GM12878 (cell line): ENCODE measurements at regions not wholly inside any gene's neighbourhood (a gene's known extent, or its start where the extent isn't known, plus 50 kb on each side); places are given as distances from the start of the nearest gene placed in this dataset.

Experiments
- ATAC-seq: fragments of 200-7000 bp; cut with Tn5 transposase; 3 replicates; pipeline ENCODE4 v1.9.1; 2020; ENCODE audit warnings: mild to moderate bottlenecking, moderate library complexity
- BruUV-seq: library from RNA; stranded (reverse); fragments of 400-500 nt; replicated peaks from 2 replicates; lab custom pipeline; 2021; lab: Mats Ljungman, UMichigan
- CTCF ChIA-PET: fragments of 300-600 bp; sonication (Branson Sonifier 250); formaldehyde crosslinking; extraction: SDS; loops from one replicate; lab custom pipeline; 2021; ENCODE audit warnings: inconsistent platforms; lab: Yijun Ruan, JAX
- POLR2A ChIA-PET: fragments of 350-600 bp; formaldehyde crosslinking; extraction: SDS; loops from one replicate; lab custom pipeline; 2021; ENCODE audit warnings: inconsistent platforms; lab: Charles Lee
- RAD21 ChIA-PET: fragments of 300-600 bp; sonication (Branson Sonifier 250); formaldehyde crosslinking; loops from one replicate; lab custom pipeline; 2023; ENCODE audit warnings: antibody characterized with exemption; ENCODE audit not compliant: unreplicated experiment; lab: Charles Lee
- SMC1A ChIA-PET: fragments of 300-600 bp; sonication (Branson Sonifier 250); formaldehyde crosslinking; loops from one replicate; lab custom pipeline; 2023; ENCODE audit not compliant: unreplicated experiment, uncharacterized antibody; lab: Charles Lee
- DNase-seq: peaks from one replicate; pipeline ENCODE4 v3.0.0-alpha.2; 2011; ENCODE audit warnings: low read depth, low spot score
- FAIRE-seq: peaks from 3 replicates; lab custom pipeline; 2011; peaks lifted over from hg19 to GRCh38; lab: Jason Lieb, UNC
- H2AFZ ChIP-seq: 2 replicates; pipeline ENCODE4 v1.6.0; 2011; ENCODE audit warnings: low read depth, low read length, control low read depth; ENCODE audit not compliant: control insufficient read depth
- H3K27ac ChIP-seq: 2 replicates; pipeline ENCODE4 v1.5.1; 2011; ENCODE audit warnings: control low read depth; ENCODE audit not compliant: control insufficient read depth, insufficient read depth
- H3K27me3 ChIP-seq, 2 experiments: replicated peaks in 1 of 2; 2 replicates each; pipeline versions ENCODE4 v1.6.0 to v1.6.1; 2011; ENCODE audit warnings: low read length in 1 of 2; ENCODE audit not compliant: control insufficient read depth in 2 of 2, insufficient read depth in 2 of 2
- H3K36me3 ChIP-seq, 2 experiments: 2 replicates each; pipeline ENCODE4 v1.5.1; 2011; ENCODE audit warnings: low read length in 1 of 2; ENCODE audit not compliant: control insufficient read depth in 2 of 2, insufficient read depth in 2 of 2
- H3K4me1 ChIP-seq: 2 replicates; pipeline ENCODE4 v1.6.1; 2011; ENCODE audit warnings: mild to moderate bottlenecking, low read length, moderate library complexity, mixed read lengths; ENCODE audit not compliant: control insufficient read depth, insufficient read depth
- H3K4me2 ChIP-seq: 2 replicates; pipeline ENCODE4 v1.6.0; 2011; ENCODE audit warnings: control low read depth; ENCODE audit not compliant: control insufficient read depth, insufficient read depth
- H3K4me3 ChIP-seq: fragments of 200-600 bp; sonication (generic); 2 replicates; pipeline ENCODE4 v1.5.1; 2016
- H3K79me2 ChIP-seq: 2 replicates; pipeline ENCODE4 v1.6.0; 2011; ENCODE audit warnings: low read length; ENCODE audit not compliant: control insufficient read depth, insufficient read depth
- H3K9ac ChIP-seq: 2 replicates; pipeline ENCODE4 v1.8.0; 2011; ENCODE audit warnings: low read length, control low read depth, mixed read lengths; ENCODE audit not compliant: control insufficient read depth, insufficient read depth
- H3K9me3 ChIP-seq: replicated peaks from 3 replicates; pipeline ENCODE4 v1.5.1; 2011; ENCODE audit warnings: mild to moderate bottlenecking, low read length; ENCODE audit not compliant: control insufficient read depth, insufficient read depth
- H4K20me1 ChIP-seq: 2 replicates; pipeline ENCODE4 v1.6.0; 2011; ENCODE audit not compliant: control insufficient read depth, insufficient read depth
- ATF2 ChIP-seq: IDR thresholded peaks from 2 replicates; pipeline ENCODE4 v1.6.1; 2012; ENCODE audit warnings: low read length, inconsistent platforms
- IRF4 ChIP-seq: IDR thresholded peaks from 2 replicates; pipeline ENCODE4 v1.6.1; 2011; ENCODE audit warnings: low read depth, low read length
- JUND ChIP-seq: IDR thresholded peaks from 2 replicates; pipeline ENCODE4 v1.6.1; 2012; ENCODE audit warnings: low read depth, mild to moderate bottlenecking, low read length, improper control_type of control experiment, moderate library complexity
- LARP7 ChIP-seq: fragments of 450-650 bp; IDR thresholded peaks from 2 replicates; pipeline ENCODE4 v1.6.1; 2017; ENCODE audit warnings: mild to moderate bottlenecking
- MLLT1 ChIP-seq: fragments of 450-650 bp; IDR thresholded peaks from 2 replicates; pipeline ENCODE4 v1.6.1; 2016; ENCODE audit warnings: mild to moderate bottlenecking
- PAX8 ChIP-seq: fragments of 450-650 bp; IDR thresholded peaks from 2 replicates; pipeline ENCODE4 v1.6.1; 2017; ENCODE audit warnings: mild to moderate bottlenecking, moderate library complexity
- SKIL ChIP-seq: fragments of 450-650 bp; IDR thresholded peaks from 2 replicates; pipeline ENCODE4 v1.6.1; 2017; ENCODE audit warnings: mild to moderate bottlenecking, low read depth, inconsistent platforms; ENCODE audit not compliant: poor library complexity, severe bottlenecking
- SMARCA5 ChIP-seq: fragments of 450-650 bp; IDR thresholded peaks from 2 replicates; pipeline ENCODE4 v1.6.1; 2017; ENCODE audit warnings: mild to moderate bottlenecking
- SREBF1 ChIP-seq: IDR thresholded peaks from 2 replicates; pipeline ENCODE4 v1.6.1; 2012; ENCODE audit warnings: mild to moderate bottlenecking, low read length
- WGBS: methylation state at CpG from one replicate; pipeline ENCODE4 v1.1.6; 2016; ENCODE audit warnings: low lambda C conversion rate; ENCODE audit not compliant: insufficient replicate concordance, insufficient coverage; ENCODE audit errors: missing lambda C conversion rate; 5-methylcytosine and 5-hydroxymethylcytosine counted together
- in situ Hi-C: fragments of 300-500 bp; cut with MboI; formaldehyde crosslinking; loops from 9 replicates; pipeline ENCODE4 v1.14.3; 2018; ENCODE audit warnings: mixed read lengths
- intact Hi-C: fragments of 100-400 bp; cut with micrococcal nuclease; formaldehyde crosslinking; loops from one replicate; pipeline ENCODE4 v1.14.2; 2022; ENCODE audit not compliant: unreplicated experiment
- TF ChIP-seq, protein P1 (sequence below): fragments of 450-650 bp; IDR thresholded peaks from 2 replicates; pipeline ENCODE4 v1.6.1; 2014; ENCODE audit warnings: mild to moderate bottlenecking
- TF ChIP-seq, protein P2 (sequence below): fragments of 450-650 bp; IDR thresholded peaks from 2 replicates; pipeline ENCODE4 v1.6.1; 2017; ENCODE audit warnings: mild to moderate bottlenecking, moderate library complexity

DNA sequence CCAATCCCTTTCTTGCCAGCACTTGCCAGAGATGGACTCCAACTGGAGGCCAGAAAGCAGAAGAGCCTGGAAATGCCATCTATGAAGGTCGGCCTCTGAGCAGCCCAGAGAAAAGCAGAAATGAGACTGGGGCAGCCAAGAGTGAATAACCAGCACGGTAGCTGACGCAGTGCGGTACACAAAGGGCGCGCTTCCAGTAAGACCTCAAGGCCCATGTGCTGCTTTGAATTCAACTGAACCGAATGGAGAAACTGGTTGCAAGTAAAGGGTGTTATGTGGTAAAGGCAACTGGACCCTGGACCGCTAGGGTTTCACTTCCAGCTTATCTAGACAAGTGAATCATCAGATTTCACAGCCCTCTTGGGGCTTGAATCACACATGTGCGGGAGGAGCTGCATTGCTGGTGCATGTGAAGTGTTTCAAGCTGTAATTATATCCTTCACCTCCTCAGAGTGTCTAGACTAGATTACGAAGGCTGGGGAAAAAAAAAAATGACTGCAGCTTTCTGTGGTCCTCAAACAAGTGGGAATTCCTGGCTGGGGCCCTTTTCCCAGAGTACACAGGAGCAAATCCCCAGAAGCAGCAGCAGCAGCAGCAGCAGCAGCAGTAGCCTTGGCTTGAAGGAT, 128.9 kb downstream of the CCDC34 start (continued):
- TF ChIP-seq SREBF1: no peak
- TF ChIP-seq, protein P1, sequence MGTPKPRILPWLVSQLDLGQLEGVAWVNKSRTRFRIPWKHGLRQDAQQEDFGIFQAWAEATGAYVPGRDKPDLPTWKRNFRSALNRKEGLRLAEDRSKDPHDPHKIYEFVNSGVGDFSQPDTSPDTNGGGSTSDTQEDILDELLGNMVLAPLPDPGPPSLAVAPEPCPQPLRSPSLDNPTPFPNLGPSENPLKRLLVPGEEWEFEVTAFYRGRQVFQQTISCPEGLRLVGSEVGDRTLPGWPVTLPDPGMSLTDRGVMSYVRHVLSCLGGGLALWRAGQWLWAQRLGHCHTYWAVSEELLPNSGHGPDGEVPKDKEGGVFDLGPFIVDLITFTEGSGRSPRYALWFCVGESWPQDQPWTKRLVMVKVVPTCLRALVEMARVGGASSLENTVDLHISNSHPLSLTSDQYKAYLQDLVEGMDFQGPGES: no peak

DNA sequence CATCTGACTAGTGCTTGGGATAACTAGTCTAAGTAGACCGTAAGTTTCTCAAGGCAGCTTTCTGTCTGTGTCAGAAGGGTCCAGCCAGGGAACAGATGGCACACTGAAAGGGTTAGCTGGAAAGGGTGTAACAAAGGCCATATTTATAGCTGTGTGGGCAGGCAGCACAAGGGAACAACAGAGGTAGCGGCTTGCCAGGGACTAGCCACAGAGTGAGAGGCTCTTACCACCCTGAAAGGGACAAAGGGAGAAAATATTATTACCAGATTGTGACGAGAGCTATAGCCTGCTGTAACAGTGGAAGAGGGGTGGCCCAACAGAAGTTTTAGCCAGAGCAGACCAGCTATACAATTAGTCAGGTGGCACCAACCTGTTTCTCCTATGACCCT, 129.4 kb downstream of the CCDC34 start:
- intact Hi-C loops (loop anchor here (1.0 to 10.0 kb wide), 6 partner anchors 21 to 609 kb away; partner anchors contain the start of genes CCDC34 and LIN7C), in situ Hi-C loops (no loop called here)
- ChIA-PET POLR2A (interaction anchor here (0.7 to 2.1 kb wide), 8 partner anchors 20 to 63 kb away, joined by 3 to 16 read pairs (median 4); no protein-coding TSS in a partner anchor), SMC1A (interaction anchor here (0.8 to 9.2 kb wide), 17 partner anchors 10 to 265 kb away, joined by 3 to 189 read pairs (median 6); no protein-coding TSS in a partner anchor), CTCF (interaction anchor here (0.7 to 5.3 kb wide), 16 partner anchors 11 to 582 kb away, joined by 3 to 58 read pairs (median 7); no protein-coding TSS in a partner anchor), RAD21 (interaction anchor here (0.7 to 6.0 kb wide), 20 partner anchors 10 to 709 kb away, joined by 3 to 73 read pairs (median 4); partner anchors contain the start of gene CCDC34)
- no peaks in the 10 kb centered on the region for H4K20me1 ChIP-seq
- FAIRE-seq (no peak), DNase-seq (no peak), ATAC-seq (peak; percentile 56)
- H3K9ac ChIP-seq: peak overlapping the region; percentile 19; the same call in 1 of the 2 replicates
- 6% methylated on average over 3 of the region's 3 CpGs for WGBS
- BruUV-seq: TSS peak; percentile 93
- H3K27me3 ChIP-seq: no peaks in the 10 kb centered on the region
- no peak overlapping the region for H2AFZ ChIP-seq
- no peak overlapping the region for H3K4me3 ChIP-seq
- no peaks in the 10 kb centered on the region for H3K36me3 ChIP-seq
- H3K9me3 ChIP-seq: no peaks in the 10 kb centered on the region
- H3K27ac ChIP-seq: peak overlapping the region; percentile 56
- H3K4me1 ChIP-seq: peaks cover 3% of the 10 kb centered on the region; the same call in 1 of the 2 replicates
- H3K4me2 ChIP-seq: peak overlapping the region; percentile 50; the same call in 1 of the 2 replicates
- H3K79me2 ChIP-seq: no peaks in the 10 kb centered on the region
- no peak for TF ChIP-seq LARP7
- no peak for TF ChIP-seq MLLT1
- TF ChIP-seq JUND: no peak
- no peak for TF ChIP-seq ATF2
- no peak for TF ChIP-seq SREBF1
- no peak for TF ChIP-seq PAX8
- TF ChIP-seq, protein P2, sequence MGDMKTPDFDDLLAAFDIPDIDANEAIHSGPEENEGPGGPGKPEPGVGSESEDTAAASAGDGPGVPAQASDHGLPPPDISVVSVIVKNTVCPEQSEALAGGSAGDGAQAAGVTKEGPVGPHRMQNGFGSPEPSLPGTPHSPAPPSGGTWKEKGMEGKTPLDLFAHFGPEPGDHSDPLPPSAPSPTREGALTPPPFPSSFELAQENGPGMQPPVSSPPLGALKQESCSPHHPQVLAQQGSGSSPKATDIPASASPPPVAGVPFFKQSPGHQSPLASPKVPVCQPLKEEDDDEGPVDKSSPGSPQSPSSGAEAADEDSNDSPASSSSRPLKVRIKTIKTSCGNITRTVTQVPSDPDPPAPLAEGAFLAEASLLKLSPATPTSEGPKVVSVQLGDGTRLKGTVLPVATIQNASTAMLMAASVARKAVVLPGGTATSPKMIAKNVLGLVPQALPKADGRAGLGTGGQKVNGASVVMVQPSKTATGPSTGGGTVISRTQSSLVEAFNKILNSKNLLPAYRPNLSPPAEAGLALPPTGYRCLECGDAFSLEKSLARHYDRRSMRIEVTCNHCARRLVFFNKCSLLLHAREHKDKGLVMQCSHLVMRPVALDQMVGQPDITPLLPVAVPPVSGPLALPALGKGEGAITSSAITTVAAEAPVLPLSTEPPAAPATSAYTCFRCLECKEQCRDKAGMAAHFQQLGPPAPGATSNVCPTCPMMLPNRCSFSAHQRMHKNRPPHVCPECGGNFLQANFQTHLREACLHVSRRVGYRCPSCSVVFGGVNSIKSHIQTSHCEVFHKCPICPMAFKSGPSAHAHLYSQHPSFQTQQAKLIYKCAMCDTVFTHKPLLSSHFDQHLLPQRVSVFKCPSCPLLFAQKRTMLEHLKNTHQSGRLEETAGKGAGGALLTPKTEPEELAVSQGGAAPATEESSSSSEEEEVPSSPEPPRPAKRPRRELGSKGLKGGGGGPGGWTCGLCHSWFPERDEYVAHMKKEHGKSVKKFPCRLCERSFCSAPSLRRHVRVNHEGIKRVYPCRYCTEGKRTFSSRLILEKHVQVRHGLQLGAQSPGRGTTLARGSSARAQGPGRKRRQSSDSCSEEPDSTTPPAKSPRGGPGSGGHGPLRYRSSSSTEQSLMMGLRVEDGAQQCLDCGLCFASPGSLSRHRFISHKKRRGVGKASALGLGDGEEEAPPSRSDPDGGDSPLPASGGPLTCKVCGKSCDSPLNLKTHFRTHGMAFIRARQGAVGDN: no peak
- TF ChIP-seq SKIL: no peak
- no peak for TF ChIP-seq SMARCA5
- TF ChIP-seq IRF4: no peak
